GDM1 (cell line): ENCODE measurements at regions not wholly inside any gene's neighbourhood (a gene's known extent, or its start where the extent isn't known, plus 50 kb on each side); places are given as distances from the start of the nearest gene placed in this dataset.
"Not testable (repeated sequence)": the region's sequence is repeated elsewhere in the genome, so short reads cannot be mapped to it uniquely, and the experiment has no call there.

Source experiments
- DNase-seq: peaks from one replicate; lab custom pipeline; 2025; lab: John Stamatoyannopoulos, UW

- no peak for DNase-seq
These were observed 950.7 kb downstream of the TLE4 start for GRCh38 chr9:80522465-80522864.

- no peak for DNase-seq
These were observed 949.4 kb downstream of the TLE4 start for GRCh38 chr9:80521151-80521550.

GRCh38 chr9:80520231-80520630 lies 948.5 kb downstream of the TLE4 start:
- no peak for DNase-seq

GRCh38 chr9:80518441-80518840 lies 946.7 kb downstream of the TLE4 start:
- no peak for DNase-seq

- no peak for DNase-seq
These were observed 944.9 kb downstream of the TLE4 start for GRCh38 chr9:80516679-80517078.

- DNase-seq: no peak
These were observed 937.6 kb downstream of the TLE4 start for GRCh38 chr9:80509358-80509757.

- no peak for DNase-seq
These were observed 935.8 kb downstream of the TLE4 start for GRCh38 chr9:80507611-80508010.

- no peak for DNase-seq
These were observed 933.0 kb downstream of the TLE4 start for GRCh38 chr9:80504601-80505230.

- DNase-seq: no peak
These were observed 932.0 kb downstream of the TLE4 start for GRCh38 chr9:80503671-80504281.

GRCh38 chr9:80502306-80502705 lies 930.5 kb downstream of the TLE4 start:
- DNase-seq: no peak

- DNase-seq: no peak
These were observed 929.9 kb downstream of the TLE4 start for GRCh38 chr9:80501635-80502034.

- no peak for DNase-seq
These were observed 928.5 kb downstream of the TLE4 start for GRCh38 chr9:80500300-80500699.

GRCh38 chr9:80498001-80498555 lies 926.3 kb downstream of the TLE4 start:
- DNase-seq: no peak

GRCh38 chr9:80496901-80497556 lies 925.3 kb downstream of the TLE4 start:
- no peak for DNase-seq

- no peak for DNase-seq
These were observed 921.5 kb downstream of the TLE4 start for GRCh38 chr9:80493258-80493657.

GRCh38 chr9:80492221-80492620 lies 920.5 kb downstream of the TLE4 start:
- DNase-seq: no peak

- no peak for DNase-seq
These were observed 919.4 kb downstream of the TLE4 start for GRCh38 chr9:80491086-80491696.

GRCh38 chr9:80489329-80489728 lies 917.6 kb downstream of the TLE4 start:
- DNase-seq: no peak

GRCh38 chr9:80485420-80486250 lies 913.9 kb downstream of the TLE4 start:
- DNase-seq: no peak

GRCh38 chr9:80482251-80482650 lies 910.5 kb downstream of the TLE4 start:
- DNase-seq: not testable (repeated sequence)

- no peak for DNase-seq
These were observed 895.9 kb downstream of the TLE4 start for GRCh38 chr9:80467632-80468031.

- DNase-seq: no peak
These were observed 893.8 kb downstream of the TLE4 start for GRCh38 chr9:80465556-80465955.
